ENCODE measurements at regions not wholly inside any gene's neighbourhood (a gene's known extent, or its start where the extent isn't known, plus 50 kb on each side); places are given as distances from the start of the nearest gene placed in this dataset.

- no peak for DNase-seq
- Histone ChIP-seq H3K27me3 (ENCODE audit: control insufficient read depth, insufficient read depth, low read length) (no peaks in the 10 kb centered on the region), H3K9me3 (replicated peaks; ENCODE audit: control insufficient read depth, low read depth, low read length) (no peaks in the 10 kb centered on the region), H3K4me1 (ENCODE audit: control insufficient read depth, insufficient read depth, low read length) (peaks cover 6% of the 10 kb centered on the region), H3K27ac (ENCODE audit: low read length) (peak overlapping the region; percentile 56), H3K4me3 (ENCODE audit: low read length) (no peak overlapping the region), H3K36me3 (ENCODE audit: control insufficient read depth, insufficient read depth, low read length) (no peaks in the 10 kb centered on the region)
- WGBS (ENCODE audit: insufficient coverage) = no CpG with 5 or more reads among the region's 2 CpGs
Measured at GRCh38 chr5:158074597-158074991, 215.6 kb upstream of the CLINT1 start.

GRCh38 chr5:158070859-158071258 is 211.9 kb upstream of the CLINT1 start:
- Histone ChIP-seq H3K4me3 (ENCODE audit: low read length) (no peak overlapping the region), H3K27ac (ENCODE audit: low read length) (peak overlapping the region; percentile 23), H3K4me1 (ENCODE audit: control insufficient read depth, insufficient read depth, low read length) (peaks cover 11% of the 10 kb centered on the region), H3K9me3 (replicated peaks; ENCODE audit: control insufficient read depth, low read depth, low read length) (no peaks in the 10 kb centered on the region), H3K36me3 (ENCODE audit: control insufficient read depth, insufficient read depth, low read length) (no peaks in the 10 kb centered on the region), H3K27me3 (ENCODE audit: control insufficient read depth, insufficient read depth, low read length) (no peaks in the 10 kb centered on the region)
- DNase-seq = peak; percentile 81
- 57% methylated on average over 1 of the region's 1 CpG for WGBS (ENCODE audit: insufficient coverage)

GRCh38 chr5:158069838-158070237 is 210.9 kb upstream of the CLINT1 start:
- Histone ChIP-seq H3K27me3 (ENCODE audit: control insufficient read depth, insufficient read depth, low read length) (no peaks in the 10 kb centered on the region), H3K4me3 (ENCODE audit: low read length) (no peak overlapping the region), H3K4me1 (ENCODE audit: control insufficient read depth, insufficient read depth, low read length) (peaks cover 8% of the 10 kb centered on the region), H3K27ac (ENCODE audit: low read length) (peak overlapping the region; percentile 30), H3K36me3 (ENCODE audit: control insufficient read depth, insufficient read depth, low read length) (no peaks in the 10 kb centered on the region), H3K9me3 (replicated peaks; ENCODE audit: control insufficient read depth, low read depth, low read length) (no peaks in the 10 kb centered on the region)
- WGBS (ENCODE audit: insufficient coverage) = 53% methylated on average over 2 of the region's 2 CpGs
- DNase-seq = no peak

- DNase-seq = no peak
- Histone ChIP-seq H3K36me3 (ENCODE audit: control insufficient read depth, insufficient read depth, low read length) (no peaks in the 10 kb centered on the region), H3K4me1 (ENCODE audit: control insufficient read depth, insufficient read depth, low read length) (peaks cover 8% of the 10 kb centered on the region), H3K27ac (ENCODE audit: low read length) (no peak overlapping the region), H3K4me3 (ENCODE audit: low read length) (no peak overlapping the region), H3K27me3 (ENCODE audit: control insufficient read depth, insufficient read depth, low read length) (no peaks in the 10 kb centered on the region), H3K9me3 (replicated peaks; ENCODE audit: control insufficient read depth, low read depth, low read length) (no peaks in the 10 kb centered on the region)
- WGBS (ENCODE audit: insufficient coverage) = no CpG with 5 or more reads among the region's 4 CpGs
Measured at GRCh38 chr5:158068964-158069363, 210.0 kb upstream of the CLINT1 start.

- no peak overlapping the region for H3K27ac ChIP-seq (ENCODE audit: low read length)
- DNase-seq = no peak
- H3K9me3 ChIP-seq (replicated peaks; ENCODE audit: control insufficient read depth, low read depth, low read length) = no peaks in the 10 kb centered on the region
- peaks cover 8% of the 10 kb centered on the region for H3K4me1 ChIP-seq (ENCODE audit: control insufficient read depth, insufficient read depth, low read length)
- no CpG with 5 or more reads among the region's 1 CpG for WGBS (ENCODE audit: insufficient coverage)
- H3K36me3 ChIP-seq (ENCODE audit: control insufficient read depth, insufficient read depth, low read length) = no peaks in the 10 kb centered on the region
- H3K4me3 ChIP-seq (ENCODE audit: low read length) = no peak overlapping the region
- H3K27me3 ChIP-seq (ENCODE audit: control insufficient read depth, insufficient read depth, low read length) = no peaks in the 10 kb centered on the region
Measured at GRCh38 chr5:158066076-158066475, 207.1 kb upstream of the CLINT1 start.

- H3K27ac ChIP-seq (ENCODE audit: low read length) = no peak overlapping the region
- peaks cover 5% of the 10 kb centered on the region for H3K4me1 ChIP-seq (ENCODE audit: control insufficient read depth, insufficient read depth, low read length)
- no peaks in the 10 kb centered on the region for H3K36me3 ChIP-seq (ENCODE audit: control insufficient read depth, insufficient read depth, low read length)
- 30% methylated on average over 3 of the region's 5 CpGs for WGBS (ENCODE audit: insufficient coverage)
- DNase-seq = peak; percentile 82
- H3K9me3 ChIP-seq (replicated peaks; ENCODE audit: control insufficient read depth, low read depth, low read length) = no peaks in the 10 kb centered on the region
- no peaks in the 10 kb centered on the region for H3K27me3 ChIP-seq (ENCODE audit: control insufficient read depth, insufficient read depth, low read length)
- H3K4me3 ChIP-seq (ENCODE audit: low read length) = no peak overlapping the region
Measured at GRCh38 chr5:158064334-158065123, 205.6 kb upstream of the CLINT1 start.

- WGBS (ENCODE audit: insufficient coverage) = no CpG with 5 or more reads among the region's 1 CpG
- Histone ChIP-seq H3K36me3 (ENCODE audit: control insufficient read depth, insufficient read depth, low read length) (no peaks in the 10 kb centered on the region), H3K27me3 (ENCODE audit: control insufficient read depth, insufficient read depth, low read length) (no peaks in the 10 kb centered on the region), H3K27ac (ENCODE audit: low read length) (no peak overlapping the region), H3K9me3 (replicated peaks; ENCODE audit: control insufficient read depth, low read depth, low read length) (no peaks in the 10 kb centered on the region), H3K4me3 (ENCODE audit: low read length) (no peak overlapping the region), H3K4me1 (ENCODE audit: control insufficient read depth, insufficient read depth, low read length) (no peaks in the 10 kb centered on the region)
- DNase-seq = no peak
Measured at GRCh38 chr5:158063052-158063451, 204.1 kb upstream of the CLINT1 start.

- no peak overlapping the region for H3K27ac ChIP-seq (ENCODE audit: low read length)
- 65% methylated on average over 4 of the region's 4 CpGs for WGBS (ENCODE audit: insufficient coverage)
- no peaks in the 10 kb centered on the region for H3K27me3 ChIP-seq (ENCODE audit: control insufficient read depth, insufficient read depth, low read length)
- no peak overlapping the region for H3K4me3 ChIP-seq (ENCODE audit: low read length)
- no peaks in the 10 kb centered on the region for H3K36me3 ChIP-seq (ENCODE audit: control insufficient read depth, insufficient read depth, low read length)
- no peaks in the 10 kb centered on the region for H3K9me3 ChIP-seq (replicated peaks; ENCODE audit: control insufficient read depth, low read depth, low read length)
- no peaks in the 10 kb centered on the region for H3K4me1 ChIP-seq (ENCODE audit: control insufficient read depth, insufficient read depth, low read length)
- no peak for DNase-seq
Measured at GRCh38 chr5:158061451-158061850, 202.5 kb upstream of the CLINT1 start.

- peaks cover 2% of the 10 kb centered on the region for H3K27me3 ChIP-seq (ENCODE audit: control insufficient read depth, insufficient read depth, low read length)
- WGBS (ENCODE audit: insufficient coverage) = 71% methylated on average over 1 of the region's 2 CpGs
- H3K4me3 ChIP-seq (ENCODE audit: low read length) = no peak overlapping the region
- H3K36me3 ChIP-seq (ENCODE audit: control insufficient read depth, insufficient read depth, low read length) = no peaks in the 10 kb centered on the region
- no peak overlapping the region for H3K27ac ChIP-seq (ENCODE audit: low read length)
- no peaks in the 10 kb centered on the region for H3K9me3 ChIP-seq (replicated peaks; ENCODE audit: control insufficient read depth, low read depth, low read length)
- peaks cover 2% of the 10 kb centered on the region for H3K4me1 ChIP-seq (ENCODE audit: control insufficient read depth, insufficient read depth, low read length)
- no peak for DNase-seq
Measured at GRCh38 chr5:158060212-158060611, 201.3 kb upstream of the CLINT1 start.

- H3K4me3 ChIP-seq (ENCODE audit: low read length) = no peak overlapping the region
- no CpG with 5 or more reads among the region's 6 CpGs for whole genome bisulfite sequencing (ENCODE audit: insufficient coverage)
Measured at GRCh38 chr5:158058208-158059120, 199.5 kb upstream of the CLINT1 start.

More at GRCh38 chr5:158058208-158059120, 199.5 kb upstream of the CLINT1 start:
- no peak overlapping the region for H3K27ac ChIP-seq (ENCODE audit: low read length)
- peak; percentile 40 for DNase-seq
- H3K9me3 ChIP-seq (replicated peaks; ENCODE audit: control insufficient read depth, low read depth, low read length) = no peaks in the 10 kb centered on the region
- H3K4me1 ChIP-seq (ENCODE audit: control insufficient read depth, insufficient read depth, low read length) = peaks cover 6% of the 10 kb centered on the region
- H3K27me3 ChIP-seq (ENCODE audit: control insufficient read depth, insufficient read depth, low read length) = peaks cover 2% of the 10 kb centered on the region
- H3K36me3 ChIP-seq (ENCODE audit: control insufficient read depth, insufficient read depth, low read length) = no peaks in the 10 kb centered on the region

Data from muscle of leg (tissue), 3 donors.